NCI-H2171 (cell line): ENCODE measurements at regions not wholly inside any gene's neighbourhood (a gene's known extent, or its start where the extent isn't known, plus 50 kb on each side); places are given as distances from the start of the nearest gene placed in this dataset.
A peak's percentile ranks its signal among the peaks of the same experiment; 100 is the strongest.

Experiments
- DNase-seq: peaks from one replicate; lab custom pipeline; 2025; lab: John Stamatoyannopoulos, UW

- DNase-seq: no peak
These were observed 67.5 kb downstream of the TMX1 start for GRCh38 chr14:51307551-51307950.

- no peak for DNase-seq
These were observed 68.8 kb downstream of the TMX1 start for GRCh38 chr14:51308866-51309265.

GRCh38 chr14:51310505-51310944, 70.5 kb downstream of the TMX1 start:
- DNase-seq: peak; percentile 19

DNA sequence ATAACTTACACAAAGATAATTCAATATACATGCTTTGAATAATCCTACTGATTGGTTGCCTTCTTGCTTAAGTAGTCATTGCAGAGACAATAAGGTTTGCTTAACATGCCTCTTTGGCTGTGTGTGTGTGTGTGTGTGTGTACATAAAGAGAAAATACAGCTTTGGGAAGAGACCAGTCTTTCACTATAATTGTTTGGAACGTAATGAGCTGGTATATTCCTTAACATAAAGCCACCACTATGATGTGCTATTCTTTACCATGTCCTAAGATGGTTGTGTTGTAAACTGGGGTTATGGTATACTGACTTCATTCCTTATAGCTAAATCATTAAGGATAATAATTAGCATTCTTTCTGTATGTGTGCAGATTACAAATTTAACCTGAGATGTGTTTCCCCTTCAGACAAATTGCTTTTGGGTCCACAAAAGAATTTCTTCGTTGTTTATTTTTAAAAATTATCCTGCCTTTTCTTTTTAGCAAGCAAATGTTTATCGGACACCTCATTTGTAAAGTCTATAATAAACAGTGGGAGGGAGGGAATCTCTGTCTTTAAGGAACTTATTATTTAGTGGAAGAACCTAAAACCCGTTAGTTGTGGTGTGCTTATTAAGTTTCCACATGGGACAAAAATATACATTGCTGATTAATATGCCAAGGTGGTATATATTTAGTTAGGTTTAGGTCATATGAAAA, 74.4 kb downstream of the TMX1 start:
- DNase-seq: no peak

DNA sequence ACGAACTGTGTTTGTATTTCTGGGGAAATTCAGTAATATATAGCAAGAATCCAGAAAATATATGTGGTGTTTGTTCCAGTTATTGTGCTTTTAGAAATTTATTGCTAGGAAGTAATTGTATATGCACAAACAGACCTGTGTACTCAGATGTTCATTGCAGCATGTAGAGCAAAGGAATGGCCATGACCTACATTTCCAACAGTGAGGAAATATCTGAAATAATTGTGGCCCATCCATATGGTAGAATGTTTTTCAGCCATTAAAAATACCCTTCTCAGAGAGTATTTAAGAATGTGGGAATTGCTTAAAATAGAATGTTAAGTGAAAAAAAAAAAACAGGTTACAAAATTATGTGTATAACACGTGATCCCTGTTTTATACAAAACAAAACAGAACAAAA, 77.3 kb downstream of the TMX1 start:
- DNase-seq: no peak

DNA sequence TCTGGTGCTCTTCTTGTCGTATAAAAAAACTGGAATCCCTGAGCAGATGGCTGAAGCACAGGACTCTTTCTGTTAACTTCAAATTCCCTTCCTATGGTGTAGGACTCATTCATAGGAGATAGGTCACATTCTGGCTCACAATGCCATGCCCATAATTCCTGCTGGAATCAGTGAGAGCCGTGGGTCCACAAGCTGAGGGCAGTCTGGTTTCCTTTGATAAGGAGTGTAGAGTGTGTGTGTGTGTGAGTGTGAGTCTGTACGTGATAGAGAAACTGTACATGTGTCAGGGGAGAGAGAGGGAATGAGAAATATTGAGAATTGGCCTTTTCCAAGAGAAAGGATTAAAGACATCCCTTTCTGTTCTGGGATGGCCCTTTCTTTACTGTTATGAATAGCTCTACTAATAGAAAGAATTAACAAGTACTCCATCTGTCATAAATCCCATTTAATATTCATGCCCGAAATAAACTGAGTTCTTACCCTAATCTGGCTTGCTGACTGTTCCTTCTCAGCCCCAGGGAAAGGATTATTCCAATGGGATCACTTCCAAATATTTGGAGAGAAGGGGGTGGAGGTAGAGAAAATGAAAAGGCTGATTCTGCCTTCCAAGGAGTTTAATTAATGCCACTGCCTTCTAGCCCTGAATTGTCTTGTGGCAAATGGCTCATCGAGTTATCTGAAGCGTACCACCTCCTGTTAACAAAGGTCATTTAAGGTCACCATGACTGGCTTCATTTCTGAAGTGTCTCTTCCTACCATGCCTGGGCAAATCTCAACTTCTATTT, 79.0 kb downstream of the TMX1 start:
- peak; percentile 40 for DNase-seq

DNA sequence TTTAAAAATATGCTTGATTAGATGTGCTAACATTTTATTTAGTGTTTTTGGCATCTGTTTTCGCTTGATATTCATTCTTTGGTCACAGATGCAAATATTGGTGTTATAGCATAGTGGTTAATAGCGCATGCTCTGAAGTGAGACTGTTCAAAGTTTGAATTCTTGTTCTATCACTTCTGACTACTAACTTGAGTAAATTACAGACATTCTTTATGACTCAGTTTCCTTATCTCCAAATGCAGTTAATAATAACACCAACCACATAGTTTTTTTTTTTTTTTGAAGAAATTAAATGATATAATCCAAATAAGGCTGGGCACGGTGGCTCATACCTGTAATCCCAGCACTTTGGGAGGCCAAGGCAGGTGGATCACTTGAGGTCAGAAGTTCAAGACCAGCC, 81.0 kb downstream of the TMX1 start:
- no peak for DNase-seq

- DNase-seq: no peak
These were observed 83.4 kb downstream of the TMX1 start for GRCh38 chr14:51323492-51323891.

DNA sequence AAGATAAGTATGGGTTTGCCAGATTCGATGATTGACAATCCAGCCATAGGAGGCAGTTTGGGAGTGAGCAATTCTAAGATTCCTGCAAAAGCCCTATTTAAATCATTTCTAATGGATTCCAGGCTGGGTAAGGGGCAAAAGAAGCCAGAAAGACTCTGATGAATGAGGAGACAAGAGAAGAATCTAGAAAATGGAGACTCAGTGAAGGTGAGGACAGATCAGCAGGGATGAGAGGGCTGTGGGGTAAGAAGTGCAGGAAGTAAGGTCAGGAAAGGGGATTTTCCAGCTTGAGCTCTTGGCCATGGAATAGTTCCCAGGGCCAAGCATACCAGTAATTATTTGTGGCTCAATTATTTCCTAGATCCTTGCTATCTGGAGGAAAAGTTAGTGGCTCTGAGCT, 87.3 kb downstream of the TMX1 start:
- DNase-seq: no peak

GRCh38 chr14:51328064-51328771, 88.2 kb downstream of the TMX1 start:
- DNase-seq: no peak

DNA sequence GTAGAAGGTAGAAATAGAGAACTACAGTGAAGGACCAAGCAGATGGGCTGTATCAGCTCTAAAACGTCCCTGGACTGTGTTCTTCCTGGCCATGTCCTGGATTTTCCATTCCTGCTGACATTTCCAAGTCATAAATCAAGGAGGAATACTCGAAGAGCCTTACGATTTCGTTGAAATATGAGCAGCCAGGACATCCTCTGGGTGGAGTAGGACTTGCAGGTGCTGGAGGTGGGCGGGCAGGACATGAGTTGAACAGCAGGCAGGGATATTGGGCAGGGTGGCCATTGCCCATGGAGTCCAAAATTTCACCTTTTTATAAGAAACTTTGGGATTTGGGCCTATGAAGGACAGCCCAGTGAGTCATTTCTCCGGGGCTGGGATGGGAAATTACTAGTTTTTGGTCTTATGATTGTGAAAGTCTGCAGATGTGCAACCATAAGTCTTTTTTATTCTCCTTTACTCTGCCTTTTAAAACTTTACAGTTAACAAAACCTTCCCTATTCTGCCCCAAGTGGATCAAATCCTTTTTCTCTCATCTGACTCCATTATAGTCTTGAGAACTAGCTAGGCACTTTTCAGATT, 88.8 kb downstream of the TMX1 start:
- no peak for DNase-seq

- no peak for DNase-seq
These were observed 91.7 kb downstream of the TMX1 start for GRCh38 chr14:51331486-51332367.

- no peak for DNase-seq
These were observed 93.3 kb downstream of the TMX1 start for GRCh38 chr14:51333299-51333698.

- no peak for DNase-seq
These were observed 94.0 kb downstream of the TMX1 start for GRCh38 chr14:51333901-51334521.

DNA sequence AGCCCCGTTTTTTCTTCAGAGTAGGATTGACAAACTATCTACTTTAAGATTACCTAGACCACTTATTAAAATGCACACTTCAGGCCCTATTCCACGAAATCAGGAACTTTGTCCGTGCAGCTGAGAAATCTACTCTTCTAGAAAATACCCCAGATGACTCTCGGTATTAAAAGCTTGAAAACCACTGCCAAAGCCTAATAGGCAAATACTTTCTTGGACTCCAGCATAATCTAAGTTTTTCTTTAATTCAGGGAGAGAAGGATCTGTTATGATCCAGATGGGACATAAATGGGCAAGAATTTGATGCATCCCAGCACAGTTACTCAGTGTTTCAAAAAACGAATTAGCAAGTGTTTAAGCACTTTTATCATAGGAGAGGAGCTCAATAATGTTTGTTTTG, 94.5 kb downstream of the TMX1 start:
- DNase-seq: no peak

DNA sequence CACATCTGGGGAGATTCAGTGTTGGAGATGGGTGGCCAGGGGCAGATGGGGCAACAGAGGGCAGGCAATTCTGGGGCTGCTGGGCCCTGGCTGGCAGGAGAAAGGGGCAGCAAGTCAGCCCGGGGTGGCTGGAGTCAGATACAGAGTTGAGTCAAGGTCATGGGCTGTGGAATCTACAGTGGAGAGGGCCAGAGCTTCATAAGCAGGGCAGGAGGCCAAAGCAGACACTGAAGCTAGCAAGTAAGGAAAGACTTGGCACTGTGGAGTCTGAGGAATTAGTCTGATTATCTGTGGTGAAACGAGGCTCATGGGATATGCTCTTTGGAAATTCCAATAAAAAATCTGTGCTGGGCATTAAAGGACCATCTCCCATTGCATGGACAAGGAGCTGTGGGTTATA, 95.5 kb downstream of the TMX1 start:
- DNase-seq: no peak

- DNase-seq: no peak
These were observed 96.1 kb downstream of the TMX1 start for GRCh38 chr14:51335961-51336723.

DNA sequence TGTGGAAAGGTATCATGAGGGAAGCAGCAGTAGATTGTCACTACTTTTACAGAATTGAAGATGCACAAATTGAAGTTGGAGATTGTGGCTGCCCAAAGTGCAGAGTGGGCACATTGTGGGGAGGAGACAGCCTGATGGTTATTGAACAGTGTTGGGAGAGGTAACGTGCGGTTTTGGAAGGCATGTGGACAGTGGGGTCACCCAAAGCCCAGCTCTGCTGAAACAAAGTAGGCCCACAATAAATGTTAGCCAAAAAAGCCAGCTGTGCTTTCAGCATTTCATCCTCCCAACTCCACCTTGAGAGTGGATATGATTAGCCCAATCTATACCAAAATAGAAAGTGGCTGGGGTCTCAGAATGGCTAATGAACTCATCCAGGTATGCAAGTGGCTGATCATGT, 96.7 kb downstream of the TMX1 start:
- no peak for DNase-seq

DNA sequence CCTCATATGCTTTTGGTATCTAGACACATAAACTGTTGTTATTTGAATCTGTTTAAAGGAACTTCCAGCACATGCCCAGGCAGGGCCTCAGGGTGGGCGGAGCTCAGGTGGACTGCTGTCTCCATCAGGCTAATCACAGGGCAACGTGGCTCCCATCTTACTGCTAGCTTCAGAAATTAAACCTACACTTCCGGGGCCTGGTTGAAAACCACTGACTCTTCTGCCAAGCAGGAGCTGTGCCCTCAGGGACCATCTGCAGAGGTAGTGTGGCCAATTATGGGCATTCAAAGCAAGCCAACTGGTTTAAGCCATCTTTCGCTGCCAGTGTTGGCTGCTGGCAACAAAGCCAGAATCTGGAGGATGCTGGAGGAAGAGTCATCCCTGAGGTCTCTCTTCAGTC, 97.5 kb downstream of the TMX1 start:
- DNase-seq: no peak

DNA sequence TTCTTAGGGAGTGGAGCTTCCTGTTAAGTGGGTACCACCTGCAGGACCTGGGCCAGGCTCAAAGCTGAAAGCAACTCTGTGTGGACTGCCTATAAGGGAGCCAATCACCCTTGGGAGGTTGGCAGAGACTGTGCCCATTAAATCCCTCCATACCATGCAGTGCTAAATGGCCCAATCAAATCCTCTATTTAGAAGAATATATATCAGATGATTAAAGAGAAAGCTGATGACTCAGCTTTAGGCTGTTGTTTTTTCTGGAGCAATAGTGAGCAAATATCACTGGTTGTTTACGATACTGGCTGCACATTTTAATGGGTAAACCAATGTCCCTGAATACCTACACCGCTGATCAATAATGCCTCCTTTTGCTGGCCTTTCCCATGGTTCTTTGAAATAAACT, 101.3 kb downstream of the TMX1 start:
- no peak for DNase-seq
